IMR-90 (cell line): ENCODE measurements at regions not wholly inside any gene's neighbourhood (a gene's known extent, or its start where the extent isn't known, plus 50 kb on each side); places are given as distances from the start of the nearest gene placed in this dataset.

Experiments
- ATAC-seq: fragments of 200-7000 bp; cut with Tn5 transposase; 2 replicates; pipeline ENCODE4 v1.9.1; 2020; ENCODE audit warnings: low read depth, mild to moderate bottlenecking, moderate library complexity
- BruUV-seq: library from RNA; stranded (reverse); fragments of 400-500 nt; replicated peaks from 2 replicates; lab custom pipeline; 2021; lab: Mats Ljungman, UMichigan
- CTCF ChIA-PET: fragments of 300-600 bp; formaldehyde crosslinking; extraction: SDS; loops from one replicate; lab custom pipeline; 2021; ENCODE audit warnings: antibody characterized with exemption; lab: Yijun Ruan, JAX
- POLR2A ChIA-PET: fragments of 300-600 bp; sonication (Branson Sonifier 250); formaldehyde crosslinking; loops from one replicate; lab custom pipeline; 2022; ENCODE audit warnings: antibody characterized with exemption; ENCODE audit not compliant: unreplicated experiment; lab: Charles Lee
- DNase-seq: peaks from one replicate; pipeline ENCODE4 v3.0.0; 2013
- H2AFZ ChIP-seq: replicated peaks from 2 replicates; pipeline ENCODE3; 2013; ENCODE audit warnings: low read length, mild to moderate bottlenecking; ENCODE audit not compliant: poor library complexity
- H2AK5ac ChIP-seq: 2 replicates; pipeline ENCODE4 v1.6.1; 2013; ENCODE audit warnings: low read depth, low read length, inconsistent platforms
- H2AK9ac ChIP-seq: replicated peaks from 2 replicates; pipeline ENCODE3; 2013; ENCODE audit warnings: mild to moderate bottlenecking, low read depth, low read length, moderate library complexity; ENCODE audit not compliant: poor library complexity
- H2BK120ac ChIP-seq: 2 replicates; pipeline ENCODE4 v1.6.1; 2013; ENCODE audit warnings: low read depth, low read length, inconsistent platforms
- H2BK15ac ChIP-seq: 3 replicates; pipeline ENCODE4 v1.6.1; 2013; ENCODE audit warnings: low read depth, low read length, inconsistent platforms
- H2BK20ac ChIP-seq: 2 replicates; pipeline ENCODE4 v1.6.1; 2013; ENCODE audit warnings: low read depth, mild to moderate bottlenecking, inconsistent platforms, low read length, moderate library complexity
- H2BK5ac ChIP-seq: 2 replicates; pipeline ENCODE4 v1.6.1; 2013; ENCODE audit warnings: mild to moderate bottlenecking, low read depth, low read length, inconsistent platforms; ENCODE audit not compliant: poor library complexity, severe bottlenecking
- H3K14ac ChIP-seq: replicated peaks from 2 replicates; pipeline ENCODE4 v1.6.1; 2013; ENCODE audit warnings: low read depth, low read length, inconsistent platforms
- H3K18ac ChIP-seq: 2 replicates; pipeline ENCODE4 v1.6.1; 2013; ENCODE audit warnings: low read depth, low read length, control low read depth
- H3K23ac ChIP-seq: 2 replicates; pipeline ENCODE4 v1.6.1; 2013; ENCODE audit warnings: low read depth, low read length, inconsistent platforms
- H3K27ac ChIP-seq: 2 replicates; pipeline ENCODE4 v1.5.1; 2013; ENCODE audit warnings: mild to moderate bottlenecking, control low read depth, low read length; ENCODE audit not compliant: insufficient read depth
- H3K27me3 ChIP-seq: 2 replicates; pipeline ENCODE4 v1.6.1; 2013; ENCODE audit warnings: low read length; ENCODE audit not compliant: control insufficient read depth, insufficient read depth
- H3K36me3 ChIP-seq: 2 replicates; pipeline ENCODE4 v1.6.1; 2013; ENCODE audit warnings: low read length, mixed read lengths; ENCODE audit not compliant: control insufficient read depth, insufficient read depth
- H3K4ac ChIP-seq: 2 replicates; pipeline ENCODE4 v1.6.1; 2013; ENCODE audit warnings: low read depth, low read length, inconsistent platforms
- H3K4me1 ChIP-seq: 2 replicates; pipeline ENCODE4 v1.6.1; 2013; ENCODE audit warnings: low read length, mixed read lengths; ENCODE audit not compliant: control insufficient read depth, insufficient read depth
- H3K4me2 ChIP-seq: 2 replicates; pipeline ENCODE4 v1.6.1; 2013; ENCODE audit warnings: low read depth, mild to moderate bottlenecking, control low read depth, low read length, moderate library complexity
- H3K4me3 ChIP-seq: 2 replicates; pipeline ENCODE4 v1.5.1; 2013; ENCODE audit warnings: low read depth, mild to moderate bottlenecking, control low read depth, low read length, moderate library complexity; ENCODE audit not compliant: insufficient read depth
- H3K56ac ChIP-seq: 2 replicates; pipeline ENCODE4 v1.6.1; 2013; ENCODE audit warnings: low read length, inconsistent platforms; ENCODE audit not compliant: insufficient read depth; ENCODE audit errors: extremely low read depth
- H3K79me1 ChIP-seq, 2 experiments: 2 replicates each; pipeline ENCODE4 v1.6.1; 2013; ENCODE audit warnings: low read length in 2 of 2, inconsistent platforms in 1 of 2, low read depth in 1 of 2
- H3K9ac ChIP-seq: 2 replicates; pipeline ENCODE4 v1.6.1; 2013; ENCODE audit warnings: low read depth, low read length, control low read depth
- H3K9me1 ChIP-seq: 2 replicates; pipeline ENCODE4 v1.6.1; 2013; ENCODE audit warnings: low read length, inconsistent platforms; ENCODE audit not compliant: insufficient read depth
- H3K9me3 ChIP-seq: 2 replicates; pipeline ENCODE4 v1.6.1; 2013; ENCODE audit warnings: low read length; ENCODE audit not compliant: control insufficient read depth, insufficient read depth
- H4K20me1 ChIP-seq: 2 replicates; pipeline ENCODE4 v1.6.1; 2013; ENCODE audit warnings: low read length, inconsistent platforms; ENCODE audit not compliant: insufficient read depth
- H4K5ac ChIP-seq: 2 replicates; pipeline ENCODE4 v1.6.1; 2013; ENCODE audit warnings: mild to moderate bottlenecking, low read depth, low read length, control low read depth
- H4K8ac ChIP-seq, 2 experiments: 2 replicates each; pipeline ENCODE4 v1.6.1; 2013; ENCODE audit warnings: low read depth in 2 of 2, low read length in 2 of 2, control low read depth in 1 of 2, inconsistent platforms in 1 of 2
- H4K91ac ChIP-seq: 2 replicates; pipeline ENCODE4 v1.6.1; 2013; ENCODE audit warnings: low read depth, low read length, inconsistent platforms; ENCODE audit not compliant: insufficient read depth
- MXI1 ChIP-seq: IDR thresholded peaks from 2 replicates; pipeline ENCODE4 v1.6.1; 2012; ENCODE audit warnings: low read depth, mild to moderate bottlenecking, low read length, moderate library complexity, borderline replicate concordance
- RCOR1 ChIP-seq: IDR thresholded peaks from 2 replicates; pipeline ENCODE4 v1.6.1; 2012; ENCODE audit warnings: mild to moderate bottlenecking, low read length, improper control_type of control experiment; ENCODE audit not compliant: insufficient replicate concordance
- WGBS, 2 experiments: methylation state at CpG; one replicate each; pipeline versions ENCODE4 v1.1.5 to v1.1.7; 2013; ENCODE audit warnings: missing lambda C conversion rate in 2 of 2; ENCODE audit not compliant: insufficient read length in 1 of 2; ENCODE audit errors: extremely low coverage in 2 of 2; 5-methylcytosine and 5-hydroxymethylcytosine counted together
- dilution Hi-C: fragments of 300-500 bp; cut with HindIII; formaldehyde crosslinking; loops from one replicate; pipeline ENCODE4 v1.14.3; 2018; ENCODE audit warnings: low sequenced_read_pairs; ENCODE audit not compliant: unreplicated experiment
- in situ Hi-C: fragments of 300-500 bp; cut with MboI; formaldehyde crosslinking; loops from 3 replicates; pipeline ENCODE4 v1.14.3; 2019; ENCODE audit warnings: low sequenced_read_pairs, inconsistent platforms, mixed read lengths
- intact Hi-C: fragments of 100-400 bp; cut with micrococcal nuclease; formaldehyde crosslinking; loops from 2 replicates; pipeline ENCODE4 v1.10.0; 2022

- TF ChIP-seq MXI1, result no peak
- no peak for TF ChIP-seq RCOR1
- Histone ChIP-seq H4K20me1 (no peaks in the 10 kb centered on the region), H3K23ac (no peak overlapping the region), H2BK20ac (no peak overlapping the region), H3K79me1 (no peaks in the 10 kb centered on the region), H3K27me3 (no peaks in the 10 kb centered on the region), H3K9me3 (peaks cover 16% of the 10 kb centered on the region), H2AK5ac (no peak overlapping the region), H2AK9ac (no peak overlapping the region), H3K4ac (no peak overlapping the region), H3K9me1 (no peaks in the 10 kb centered on the region), H2BK5ac (no peak overlapping the region), H4K8ac (no peak overlapping the region), H3K18ac (no peak overlapping the region), H3K36me3 (no peaks in the 10 kb centered on the region), H3K4me2 (no peak overlapping the region), H4K91ac (no peak overlapping the region), H3K27ac (no peak overlapping the region), H3K4me1 (no peaks in the 10 kb centered on the region), H2AFZ (no peak overlapping the region), H3K14ac (no peak overlapping the region), H2BK120ac (no peak overlapping the region), H3K56ac (no peak overlapping the region), H3K4me3 (no peak overlapping the region), H4K5ac (no peak overlapping the region), H2BK15ac (no peak overlapping the region), H3K9ac (no peak overlapping the region)
- no TSS peak for BruUV-seq
- no peak for ATAC-seq
- dilution Hi-C loops (no loop called here), intact Hi-C loops (no loop called here), in situ Hi-C loops (no loop called here)
- DNase-seq, result no peak
- CTCF ChIA-PET, result no interaction called here
- POLR2A ChIA-PET, result no interaction called here
- WGBS, 2 experiments, result 43% methylated on average over 1 of the region's 3 CpGs; no CpG with 5 or more reads in 1 of the 2 experiments
Measured at GRCh38 chr11:134596404-134596803, 184.4 kb upstream of the B3GAT1 start.
